HEK293T (cell line): ENCODE measurements at regions not wholly inside any gene's neighbourhood (a gene's known extent, or its start where the extent isn't known, plus 50 kb on each side); places are given as distances from the start of the nearest gene placed in this dataset.
"Not testable (repeated sequence)": the region's sequence is repeated elsewhere in the genome, so short reads cannot be mapped to it uniquely, and the experiment has no call there.

Experiments
- ARNT ChIP-seq: fragments of 450-650 bp; IDR thresholded peaks from 2 replicates; pipeline ENCODE4 v1.6.1; 2017; ENCODE audit warnings: mild to moderate bottlenecking
- CTBP1 ChIP-seq: fragments of 450-650 bp; IDR thresholded peaks from 2 replicates; pipeline ENCODE4 v1.6.1; 2016; ENCODE audit warnings: borderline replicate concordance
- FOXA1 ChIP-seq: fragments of 450-650 bp; IDR thresholded peaks from 2 replicates; pipeline ENCODE4 v1.6.1; 2016; ENCODE audit warnings: mild to moderate bottlenecking
- FOXK2 ChIP-seq: fragments of 450-650 bp; IDR thresholded peaks from 2 replicates; pipeline ENCODE4 v1.6.1; 2016; ENCODE audit warnings: mild to moderate bottlenecking
- FOXM1 ChIP-seq: fragments of 450-650 bp; IDR thresholded peaks from 2 replicates; pipeline ENCODE4 v1.6.1; 2017; ENCODE audit warnings: mild to moderate bottlenecking, borderline replicate concordance
- HDGF ChIP-seq: fragments of 450-650 bp; IDR thresholded peaks from 2 replicates; pipeline ENCODE4 v1.6.1; 2017; ENCODE audit warnings: antibody characterized with exemption, borderline replicate concordance
- LEF1 ChIP-seq: fragments of 450-650 bp; IDR thresholded peaks from 2 replicates; pipeline ENCODE4 v1.6.1; 2017; ENCODE audit warnings: mild to moderate bottlenecking, borderline replicate concordance
- NFRKB ChIP-seq: fragments of 450-650 bp; IDR thresholded peaks from 2 replicates; pipeline ENCODE4 v1.6.1; 2016; ENCODE audit warnings: mild to moderate bottlenecking, moderate library complexity
- PKNOX1 ChIP-seq: fragments of 450-650 bp; IDR thresholded peaks from 2 replicates; pipeline ENCODE4 v1.6.1; 2016
- SP1 ChIP-seq: fragments of 450-650 bp; IDR thresholded peaks from 2 replicates; pipeline ENCODE4 v1.6.1; 2017
- SUZ12 ChIP-seq: fragments of 450-650 bp; IDR thresholded peaks from 2 replicates; pipeline ENCODE4 v1.6.1; 2016; ENCODE audit warnings: mild to moderate bottlenecking
- TARDBP ChIP-seq: fragments of 450-650 bp; IDR thresholded peaks from 2 replicates; pipeline ENCODE4 v1.6.1; 2016
- ZNF384 ChIP-seq: fragments of 450-650 bp; IDR thresholded peaks from 2 replicates; pipeline ENCODE4 v1.6.1; 2016

GRCh38 chrX:119334468-119335050, 64.6 kb upstream of the SLC25A43 start:
- not testable (repeated sequence) for TF ChIP-seq SUZ12, TARDBP, CTBP1, FOXK2, FOXM1, SP1, PKNOX1, LEF1, ARNT, NFRKB, HDGF, ZNF384, FOXA1
